RWPE1 (cell line): ENCODE measurements at regions not wholly inside any gene's neighbourhood (a gene's known extent, or its start where the extent isn't known, plus 50 kb on each side); places are given as distances from the start of the nearest gene placed in this dataset.

ENCODE experiments used
- CTCF ChIA-PET: fragments of 350-600 bp; sonication (Branson Sonifier 250); formaldehyde crosslinking; extraction: SDS; loops from one replicate; lab custom pipeline; 2021; lab: Yijun Ruan, JAX
- POLR2A ChIA-PET: fragments of 400-600 bp; formaldehyde crosslinking; extraction: SDS; loops from one replicate; lab custom pipeline; 2020; ENCODE audit warnings: antibody characterized with exemption; ENCODE audit not compliant: low non-redundant PET; lab: Yijun Ruan, JAX
- DNase-seq: peaks from one replicate; pipeline ENCODE4 v3.0.0; 2012; ENCODE audit warnings: low spot score
- H3K27ac ChIP-seq: fragments of 450-650 bp; 2 replicates; pipeline ENCODE4 v1.5.1; 2017
- CTCF ChIP-seq: fragments of 450-650 bp; conservative IDR thresholded peaks from 2 replicates; pipeline ENCODE4 v1.5.1; 2017; ENCODE audit warnings: low read depth, mild to moderate bottlenecking

DNA sequence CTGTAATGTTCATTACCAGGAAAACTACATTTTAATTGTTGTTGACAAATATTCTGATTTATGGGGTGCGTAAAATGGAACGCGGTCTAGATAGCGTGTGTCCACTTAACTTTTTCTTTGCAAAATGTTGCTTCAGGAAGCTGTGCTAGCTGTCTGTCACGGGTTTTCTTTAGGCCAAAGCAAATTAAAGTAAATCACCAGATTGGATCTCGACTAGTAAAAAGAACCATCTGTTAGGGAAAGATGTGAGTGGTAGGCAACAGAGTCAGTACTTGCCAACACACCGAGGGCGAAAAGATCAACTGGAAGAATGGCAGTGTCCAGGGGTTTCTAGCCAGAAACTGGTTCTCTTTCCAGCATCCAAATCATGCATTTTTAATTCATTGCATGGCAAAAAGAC, 404.9 kb upstream of the TMPO start:
- POLR2A ChIA-PET, result no interaction called here
- no peak for DNase-seq
- TF ChIP-seq CTCF, result no peak
- no peak overlapping the region for H3K27ac ChIP-seq
- CTCF ChIA-PET, result no interaction called here

- CTCF ChIA-PET, result interaction anchor here (0.5 kb wide), 1 partner anchor 262 kb away, joined by 3 read pairs; no protein-coding TSS in a partner anchor
- DNase-seq, result no peak
- H3K27ac ChIP-seq, result no peak overlapping the region
- no peak for TF ChIP-seq CTCF
- POLR2A ChIA-PET, result no interaction called here
Measured at GRCh38 chr12:98113548-98113947, 401.8 kb upstream of the TMPO start.

GRCh38 chr12:98121963-98122362, 393.4 kb upstream of the TMPO start:
- POLR2A ChIA-PET, result no interaction called here
- H3K27ac ChIP-seq, result no peak overlapping the region
- TF ChIP-seq CTCF, result no peak
- DNase-seq, result no peak
- CTCF ChIA-PET, result interaction anchor here (0.6 kb wide), 1 partner anchor 948 kb away, joined by 3 read pairs; no protein-coding TSS in a partner anchor

GRCh38 chr12:98123021-98123461, 392.3 kb upstream of the TMPO start:
- no peak for DNase-seq
- H3K27ac ChIP-seq, result no peak overlapping the region
- ChIA-PET POLR2A (no interaction called here), CTCF (no interaction called here)
- no peak for TF ChIP-seq CTCF

DNA sequence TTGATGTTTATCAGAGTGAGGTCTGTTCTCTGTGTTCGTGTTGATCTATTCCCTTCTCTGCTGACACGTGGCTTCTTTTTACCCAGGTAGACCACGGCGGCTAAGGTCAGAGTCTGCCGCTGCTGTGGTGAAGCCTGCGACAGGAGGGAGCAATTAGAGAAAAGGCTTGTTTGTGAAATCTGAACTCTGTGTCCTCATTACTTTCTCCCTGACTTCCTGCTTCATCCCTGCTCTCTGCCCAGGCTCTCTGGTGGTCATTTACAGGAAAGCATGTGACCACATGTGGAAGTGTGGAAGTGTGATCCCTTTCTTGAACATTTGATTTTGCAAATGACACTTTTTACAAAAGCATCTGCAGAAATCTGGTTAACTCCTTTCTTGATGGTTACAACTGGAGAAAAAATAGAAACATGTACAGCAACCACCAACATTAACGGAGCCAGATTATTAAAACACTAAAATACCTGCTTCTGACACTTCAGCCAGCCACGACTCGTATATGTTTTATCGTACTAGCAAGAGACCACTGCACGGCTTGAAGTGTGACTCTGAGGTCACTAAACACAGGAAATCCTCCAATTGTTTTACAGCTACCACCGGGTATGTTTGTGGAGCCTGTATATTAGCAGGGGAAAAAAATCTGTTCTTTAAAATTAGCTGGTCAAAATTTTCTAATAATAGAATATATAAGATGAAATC, 388.6 kb upstream of the TMPO start:
- TF ChIP-seq CTCF, result no peak
- H3K27ac ChIP-seq, result no peak overlapping the region
- DNase-seq, result no peak
- ChIA-PET CTCF (no interaction called here), POLR2A (no interaction called here)

DNA sequence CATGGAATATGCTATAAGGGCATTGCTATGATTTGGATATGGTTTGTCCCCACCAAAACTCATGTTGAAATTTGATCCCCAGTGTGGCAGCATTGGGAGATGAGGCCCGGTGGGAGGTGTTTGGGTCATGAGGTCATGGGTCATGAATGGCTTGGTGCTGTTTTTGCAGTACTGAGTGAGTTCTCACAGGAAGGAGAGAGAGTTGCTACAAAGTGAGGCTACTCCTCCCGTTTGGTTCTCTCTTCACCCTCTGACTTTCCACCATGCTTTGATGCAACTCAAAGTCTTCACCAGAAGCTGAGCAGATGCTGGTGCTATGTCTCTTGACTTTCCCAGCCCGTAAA, 388.1 kb upstream of the TMPO start:
- no peak for TF ChIP-seq CTCF
- H3K27ac ChIP-seq, result no peak overlapping the region
- no peak for DNase-seq
- POLR2A ChIA-PET, result no interaction called here
- CTCF ChIA-PET, result no interaction called here
